Neural crest cell (in vitro differentiated cells): ENCODE measurements at regions not wholly inside any gene's neighbourhood (a gene's known extent, or its start where the extent isn't known, plus 50 kb on each side); places are given as distances from the start of the nearest gene placed in this dataset.

Source experiments
- DNase-seq: peaks from one replicate; pipeline ENCODE4 v3.0.0; 2021; ENCODE audit warnings: low read depth, mixed read lengths, low spot score
- H3K27ac Mint-ChIP-seq: one replicate; pipeline ENCODE4 v1.8.0; 2021; ENCODE audit warnings: mild to moderate bottlenecking, mixed read lengths; ENCODE audit not compliant: unreplicated experiment
- H3K27me3 Mint-ChIP-seq: 2 replicates; pipeline ENCODE4 v1.8.0; 2021; ENCODE audit warnings: low read depth, mild to moderate bottlenecking, mixed read lengths
- H3K36me3 Mint-ChIP-seq: 2 replicates; pipeline ENCODE4 v1.8.0; 2021; ENCODE audit warnings: low read depth, mild to moderate bottlenecking, mixed read lengths
- H3K4me1 Mint-ChIP-seq: 2 replicates; pipeline ENCODE4 v1.8.0; 2021; ENCODE audit warnings: mixed read lengths
- H3K4me3 Mint-ChIP-seq: one replicate; pipeline ENCODE4 v1.8.0; 2021; ENCODE audit warnings: mild to moderate bottlenecking, mixed read lengths
- H3K9me3 Mint-ChIP-seq: 2 replicates; pipeline ENCODE4 v1.8.0; 2021; ENCODE audit warnings: mixed read lengths
- TF ChIP-seq, protein P1 (sequence below): fragments of 200-600 bp; sonication (generic); conservative IDR thresholded peaks from 2 replicates; pipeline ENCODE4 v1.5.0; 2021; ENCODE audit warnings: antibody characterized with exemption, mild to moderate bottlenecking

DNA sequence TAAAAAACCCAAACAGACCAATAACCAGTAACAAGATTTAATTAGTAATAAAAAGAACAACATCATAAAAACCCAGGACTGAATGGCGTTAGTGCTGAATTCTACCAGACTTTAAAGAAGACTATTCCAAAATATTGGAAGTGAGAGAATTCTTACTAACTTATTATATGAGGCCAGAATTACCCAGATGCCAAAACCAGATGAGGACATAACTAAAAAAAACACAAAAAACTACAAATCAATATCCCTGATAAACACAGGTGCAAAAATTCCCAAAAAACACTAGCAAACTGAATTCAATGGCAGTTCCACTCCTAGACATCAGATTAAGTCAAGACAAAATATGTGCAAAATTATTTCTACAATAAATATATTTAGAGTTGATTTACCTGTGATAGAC, 400.1 kb upstream of the PABPC4L start:
- DNase-seq, result no peak
- Mint-ChIP-seq H3K4me1 (no peaks in the 10 kb centered on the region), H3K9me3 (peaks cover 10% of the 10 kb centered on the region), H3K4me3 (no peak overlapping the region), H3K27ac (no peak overlapping the region), H3K36me3 (peaks cover 3% of the 10 kb centered on the region), H3K27me3 (no peaks in the 10 kb centered on the region)
- TF ChIP-seq, protein P1, sequence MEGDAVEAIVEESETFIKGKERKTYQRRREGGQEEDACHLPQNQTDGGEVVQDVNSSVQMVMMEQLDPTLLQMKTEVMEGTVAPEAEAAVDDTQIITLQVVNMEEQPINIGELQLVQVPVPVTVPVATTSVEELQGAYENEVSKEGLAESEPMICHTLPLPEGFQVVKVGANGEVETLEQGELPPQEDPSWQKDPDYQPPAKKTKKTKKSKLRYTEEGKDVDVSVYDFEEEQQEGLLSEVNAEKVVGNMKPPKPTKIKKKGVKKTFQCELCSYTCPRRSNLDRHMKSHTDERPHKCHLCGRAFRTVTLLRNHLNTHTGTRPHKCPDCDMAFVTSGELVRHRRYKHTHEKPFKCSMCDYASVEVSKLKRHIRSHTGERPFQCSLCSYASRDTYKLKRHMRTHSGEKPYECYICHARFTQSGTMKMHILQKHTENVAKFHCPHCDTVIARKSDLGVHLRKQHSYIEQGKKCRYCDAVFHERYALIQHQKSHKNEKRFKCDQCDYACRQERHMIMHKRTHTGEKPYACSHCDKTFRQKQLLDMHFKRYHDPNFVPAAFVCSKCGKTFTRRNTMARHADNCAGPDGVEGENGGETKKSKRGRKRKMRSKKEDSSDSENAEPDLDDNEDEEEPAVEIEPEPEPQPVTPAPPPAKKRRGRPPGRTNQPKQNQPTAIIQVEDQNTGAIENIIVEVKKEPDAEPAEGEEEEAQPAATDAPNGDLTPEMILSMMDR, result no peak

DNA sequence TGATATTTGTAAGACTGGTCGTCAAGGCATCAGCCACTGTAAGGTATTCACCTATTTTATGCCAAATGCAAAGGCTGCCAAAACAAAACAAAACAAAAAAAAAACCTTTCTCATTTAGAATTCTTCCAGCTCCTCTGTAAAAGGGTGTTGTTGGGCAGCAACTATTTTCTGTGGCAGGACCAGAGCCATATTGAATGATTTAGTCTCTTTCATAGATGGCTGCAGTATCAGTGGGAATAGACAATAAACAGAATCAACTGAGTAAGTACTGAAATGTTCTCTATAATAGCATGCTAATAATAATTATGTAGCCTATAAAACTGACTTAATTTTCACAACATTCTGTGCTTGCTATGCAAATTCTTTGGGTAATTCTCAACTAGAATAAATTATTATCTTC, 389.7 kb upstream of the PABPC4L start:
- Mint-ChIP-seq H3K27ac (no peak overlapping the region), H3K4me3 (no peak overlapping the region), H3K36me3 (no peaks in the 10 kb centered on the region), H3K9me3 (peaks cover 5% of the 10 kb centered on the region), H3K4me1 (peaks cover 1% of the 10 kb centered on the region), H3K27me3 (no peaks in the 10 kb centered on the region)
- no peak for DNase-seq
- TF ChIP-seq, protein P1, result no peak

DNA sequence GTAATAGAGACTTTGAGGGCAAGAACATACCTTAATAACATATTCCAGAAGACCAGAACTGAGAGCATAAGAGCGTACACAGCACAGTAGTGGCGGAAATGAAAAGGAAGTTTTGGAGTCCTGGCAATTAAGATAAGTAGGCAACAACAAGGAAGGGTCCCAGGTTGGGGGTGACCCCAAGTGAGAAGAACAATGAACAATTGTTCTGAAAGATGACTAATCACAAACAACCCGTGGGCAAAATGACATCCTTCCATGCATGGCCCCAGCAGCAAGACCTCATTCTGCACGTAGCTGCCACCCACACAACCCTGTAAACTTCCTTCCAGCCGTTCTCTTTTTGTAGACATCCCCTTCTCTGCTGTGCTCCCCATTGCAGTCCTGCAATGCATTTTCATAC, 384.4 kb upstream of the PABPC4L start:
- TF ChIP-seq, protein P1, result no peak
- Mint-ChIP-seq H3K36me3 (no peaks in the 10 kb centered on the region), H3K27ac (peak overlapping the region; percentile 1), H3K4me1 (peaks cover 11% of the 10 kb centered on the region), H3K27me3 (no peaks in the 10 kb centered on the region), H3K4me3 (no peak overlapping the region), H3K9me3 (peaks cover 5% of the 10 kb centered on the region)
- no peak for DNase-seq

DNA sequence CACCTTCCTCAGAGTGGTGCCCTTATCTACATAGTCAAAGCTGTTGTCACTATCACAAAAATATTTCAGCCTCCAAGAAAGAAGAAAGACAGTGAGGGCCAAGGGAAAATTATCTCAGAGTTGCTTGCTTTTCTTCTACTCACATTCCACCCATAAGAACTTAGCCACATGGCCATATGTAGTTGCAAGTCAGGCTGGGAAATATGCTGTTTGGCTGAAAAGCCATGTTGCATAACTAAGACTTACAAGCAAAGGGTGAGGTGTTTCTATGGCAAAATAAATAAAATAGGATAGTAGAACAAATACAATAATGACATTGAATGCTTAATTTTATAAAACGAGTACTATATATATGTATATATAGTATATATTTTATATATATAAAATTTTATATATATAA, 365.9 kb upstream of the PABPC4L start:
- H3K36me3 Mint-ChIP-seq, result peaks cover 4% of the 10 kb centered on the region
- TF ChIP-seq, protein P1, result no peak
- no peak overlapping the region for H3K27ac Mint-ChIP-seq

DNA sequence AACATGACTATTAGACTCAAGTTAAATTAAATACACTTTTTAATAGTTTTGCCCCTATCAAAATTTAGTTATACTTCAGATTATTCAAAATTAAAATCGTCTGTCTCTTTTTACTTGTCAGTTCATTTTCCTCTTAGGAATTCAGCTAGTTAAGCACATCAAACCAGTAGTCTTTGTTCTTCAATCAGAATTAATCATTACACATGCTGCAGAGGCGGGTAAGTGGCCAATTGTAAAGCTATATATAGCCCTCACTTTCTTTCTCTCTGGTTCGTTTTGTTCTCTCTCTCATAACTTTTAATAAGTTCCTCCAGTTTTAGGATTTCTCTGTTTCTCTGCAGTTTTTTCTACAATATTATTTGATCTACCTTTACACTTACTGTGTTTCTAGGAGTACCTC, 359.1 kb upstream of the PABPC4L start:
- Mint-ChIP-seq H3K4me1 (no peaks in the 10 kb centered on the region), H3K9me3 (peaks cover 4% of the 10 kb centered on the region), H3K36me3 (no peaks in the 10 kb centered on the region), H3K27me3 (no peaks in the 10 kb centered on the region), H3K4me3 (no peak overlapping the region), H3K27ac (no peak overlapping the region)
- TF ChIP-seq, protein P1, result no peak
- DNase-seq, result no peak

More for the DNA sequence above, 365.9 kb upstream of the PABPC4L start:
- peaks cover 17% of the 10 kb centered on the region for H3K9me3 Mint-ChIP-seq
- no peak for DNase-seq
- H3K4me1 Mint-ChIP-seq, result no peaks in the 10 kb centered on the region
- no peak overlapping the region for H3K4me3 Mint-ChIP-seq
- H3K27me3 Mint-ChIP-seq, result no peaks in the 10 kb centered on the region

DNA sequence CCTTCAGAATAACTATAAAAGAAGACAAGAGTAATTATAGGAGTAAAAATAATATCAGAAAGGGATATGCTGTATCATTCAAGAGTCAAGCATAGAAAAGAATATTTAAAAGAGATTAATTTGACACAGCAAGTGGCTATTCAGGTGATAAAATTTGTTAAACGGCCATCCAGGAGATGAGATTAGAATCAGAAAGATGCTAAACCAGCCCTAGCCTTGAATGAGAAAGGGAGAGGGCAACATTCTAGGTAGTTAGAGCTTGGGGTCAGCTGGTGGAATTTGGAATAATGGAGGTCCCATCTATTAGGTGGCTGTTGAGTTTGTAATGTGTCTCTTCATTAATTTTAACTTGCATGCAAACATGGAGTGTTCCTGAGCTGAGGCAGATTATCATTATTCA, 350.5 kb upstream of the PABPC4L start:
- Mint-ChIP-seq H3K4me1 (no peaks in the 10 kb centered on the region), H3K4me3 (no peak overlapping the region), H3K27me3 (no peaks in the 10 kb centered on the region), H3K36me3 (peaks cover 9% of the 10 kb centered on the region), H3K27ac (no peak overlapping the region), H3K9me3 (peaks cover 14% of the 10 kb centered on the region)
- no peak for DNase-seq
- TF ChIP-seq, protein P1, result no peak
